ENCODE measurements at regions not wholly inside any gene's neighbourhood (a gene's known extent, or its start where the extent isn't known, plus 50 kb on each side); places are given as distances from the start of the nearest gene placed in this dataset.
"Not testable (repeated sequence)": the region's sequence is repeated elsewhere in the genome, so short reads cannot be mapped to it uniquely, and the experiment has no call there.

DNA sequence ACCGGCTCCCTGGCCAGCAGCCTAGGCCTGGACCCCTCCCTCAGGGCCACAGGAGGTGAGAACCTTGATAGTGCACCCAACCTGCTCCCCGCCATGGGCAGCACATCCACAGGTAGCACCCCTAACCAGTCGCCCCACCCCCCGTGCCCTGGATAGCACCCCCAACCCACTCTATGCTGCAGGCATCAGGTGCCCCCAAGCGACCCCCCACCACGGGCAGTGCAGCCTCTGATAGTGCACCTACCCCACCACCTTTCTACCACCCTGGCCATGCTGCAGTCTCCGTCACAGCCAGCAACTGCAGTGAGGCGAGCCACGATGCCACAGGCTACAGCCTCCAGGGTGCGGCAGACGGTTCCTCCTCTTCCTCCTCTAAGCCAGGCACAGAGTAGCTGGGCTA, 55.6 kb downstream of the SOWAHC start:
- H3K27ac ChIP-seq: no peak overlapping the region
- TF ChIP-seq CTCF (conservative IDR thresholded peaks at IDR 0.05): no peak

DNA sequence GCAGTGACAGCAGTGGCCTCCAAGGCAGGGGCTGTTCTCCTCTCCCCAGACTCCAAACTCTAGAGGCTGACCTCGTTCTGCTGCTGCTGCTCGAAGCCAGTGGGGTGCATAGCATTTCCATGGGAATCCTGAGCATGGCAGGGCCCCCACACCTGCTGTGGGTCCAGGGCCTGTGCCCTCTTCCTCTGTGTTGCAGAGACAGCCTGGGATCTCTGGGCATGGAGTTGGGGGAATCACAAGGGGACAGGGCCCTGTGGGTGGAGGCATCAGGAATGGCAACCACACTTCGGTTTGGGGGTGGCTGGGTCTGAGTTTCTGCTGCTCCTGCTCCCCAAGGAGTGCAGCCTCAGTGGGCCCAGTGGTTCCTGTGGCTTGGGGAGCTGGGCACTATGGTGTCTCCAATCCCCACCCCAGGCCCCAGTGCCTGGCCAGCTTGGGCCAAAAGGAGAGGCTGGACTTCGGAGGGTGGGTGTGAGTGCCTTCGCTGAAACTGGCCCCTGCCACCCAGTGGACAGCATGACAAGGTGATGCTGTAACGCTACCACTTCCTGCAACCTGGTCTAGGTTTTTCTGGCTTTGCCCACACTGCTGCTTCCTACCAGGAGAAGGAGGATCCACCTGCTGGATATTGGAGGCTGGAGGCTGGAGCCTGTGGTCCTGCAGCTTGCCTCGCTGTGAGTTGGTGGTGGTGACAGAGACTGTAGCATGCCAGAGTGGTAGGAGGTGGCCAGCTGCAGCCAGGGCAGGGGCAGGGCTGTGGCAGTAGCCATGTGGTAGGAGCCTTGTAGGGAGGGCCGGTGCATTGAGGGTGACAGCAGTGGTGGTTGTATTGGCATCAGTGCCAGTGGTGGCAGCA, 56.6 kb downstream of the SOWAHC start:
- no peak overlapping the region for H3K27ac ChIP-seq
- no peak for TF ChIP-seq CTCF (conservative IDR thresholded peaks at IDR 0.05)

- no peak overlapping the region for H3K27ac ChIP-seq
- no peak for TF ChIP-seq CTCF (conservative IDR thresholded peaks at IDR 0.05)
These were observed 60.9 kb downstream of the SOWAHC start for GRCh38 chr2:109674894-109675534.

DNA sequence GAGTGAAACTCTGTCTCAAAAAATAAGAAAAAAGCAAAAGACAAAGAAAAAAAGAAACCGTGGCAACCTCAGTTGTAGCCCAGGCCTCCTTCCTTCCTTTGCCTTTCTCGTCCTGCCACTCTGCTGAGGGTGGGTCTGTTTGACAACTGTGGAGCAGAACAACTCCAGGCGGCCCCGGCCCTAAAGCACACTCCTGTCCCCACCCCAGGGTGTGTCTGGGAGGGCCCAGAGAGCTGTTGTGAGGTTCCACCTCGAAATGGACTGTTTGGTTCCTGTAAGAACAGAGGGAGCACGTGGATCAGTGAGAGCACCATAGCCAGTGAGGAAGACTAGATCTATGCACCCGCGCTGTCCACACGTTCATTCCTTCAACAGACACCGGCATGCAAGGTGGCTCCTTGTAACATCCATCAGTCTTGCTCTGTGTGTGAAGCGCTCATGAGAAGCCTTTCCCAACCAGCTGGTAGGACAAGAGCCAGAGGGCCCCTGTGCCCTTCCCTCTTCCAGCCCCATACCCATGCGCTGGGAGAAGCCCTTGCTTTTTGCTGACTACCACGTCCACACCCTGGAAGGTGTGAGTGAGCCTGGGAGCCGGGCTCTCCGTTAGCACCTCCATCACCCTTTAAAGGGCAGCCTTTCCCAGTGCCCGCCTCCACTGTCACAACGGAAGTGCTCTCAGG, 61.6 kb downstream of the SOWAHC start:
- TF ChIP-seq CTCF (conservative IDR thresholded peaks at IDR 0.05): no peak
- no peak overlapping the region for H3K27ac ChIP-seq

- H3K27ac ChIP-seq: no peak overlapping the region
- no peak for TF ChIP-seq CTCF (conservative IDR thresholded peaks at IDR 0.05)
These were observed 62.3 kb downstream of the SOWAHC start for GRCh38 chr2:109676346-109676902.

- H3K27ac ChIP-seq: not testable (repeated sequence)
These were observed 63.1 kb downstream of the SOWAHC start for GRCh38 chr2:109677121-109677731.

- no peak for TF ChIP-seq CTCF (conservative IDR thresholded peaks at IDR 0.05)
- H3K27ac ChIP-seq: no peak overlapping the region
These were observed 63.8 kb downstream of the SOWAHC start for GRCh38 chr2:109677835-109678580.

DNA sequence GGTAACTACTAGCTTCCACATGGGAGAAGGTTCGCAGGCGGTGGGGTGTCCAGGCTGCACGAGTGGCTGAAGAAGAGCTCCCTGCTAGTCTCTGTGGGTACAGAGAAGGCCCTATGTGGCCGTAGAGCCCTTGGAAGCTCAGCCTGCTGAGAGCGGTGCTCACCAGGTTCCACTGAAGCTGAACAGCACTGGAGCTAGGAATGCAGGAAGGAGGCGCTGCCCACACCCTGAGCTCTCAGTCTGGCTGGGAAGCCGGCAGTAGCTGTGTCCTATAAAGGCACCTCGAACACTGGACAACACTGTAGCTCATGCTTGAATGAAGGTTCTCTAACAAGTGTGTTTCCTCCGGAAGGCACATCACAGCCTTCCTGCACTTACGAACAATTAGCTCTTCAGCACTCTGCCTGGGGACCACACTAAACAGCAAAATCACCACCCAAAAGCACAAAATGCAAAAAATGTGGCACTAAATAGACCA, 64.6 kb downstream of the SOWAHC start:
- H3K27ac ChIP-seq: not testable (repeated sequence)

All from VCaP (cell line).